Motor neuron (in vitro differentiated cells): ENCODE measurements at regions not wholly inside any gene's neighbourhood (a gene's known extent, or its start where the extent isn't known, plus 50 kb on each side); places are given as distances from the start of the nearest gene placed in this dataset.
"Not testable (repeated sequence)": the region's sequence is repeated elsewhere in the genome, so short reads cannot be mapped to it uniquely, and the experiment has no call there.

ENCODE experiments used
- ATAC-seq, 8 experiments: fragments of 200-7000 bp; cut with Tn5 transposase; replicated peaks in 6 of 8; 2 replicates each; pipeline ENCODE4 v1.8.0; 2021; ENCODE audit warnings: mild to moderate bottlenecking in 8 of 8, moderate library complexity in 8 of 8
- H3K27ac ChIP-seq, 2 donors: fragments of 250-450 bp; sonication (Bioruptor Pico); 2 replicates each; pipeline ENCODE4 v1.9.0; 2021; ENCODE audit warnings: antibody characterized with exemption in 2 of 2, mild to moderate bottlenecking in 2 of 2, moderate library complexity in 1 of 2
- H3K4me1 ChIP-seq, 2 donors: fragments of 250-450 bp; sonication (Bioruptor Pico); replicated peaks in 1 of 2; 2 replicates each; pipeline ENCODE4 v1.6.1; 2021; ENCODE audit warnings: antibody characterized with exemption in 2 of 2, mild to moderate bottlenecking in 2 of 2, moderate library complexity in 1 of 2
- H3K4me3 ChIP-seq, 5 donors: fragments of 250-450 bp; sonication (Bioruptor Pico); 2 replicates each; pipeline ENCODE4 v1.9.0; 2021; ENCODE audit warnings: antibody characterized with exemption in 5 of 5, mild to moderate bottlenecking in 5 of 5, moderate library complexity in 4 of 5
- WGBS, 10 experiments: fragments of 450-650 bp; shearing (Covaris generic); methylation state at CpG; one replicate each; pipeline ENCODE4 v1.0.0; 2022; 5-methylcytosine and 5-hydroxymethylcytosine counted together
- in situ Hi-C, 9 experiments: fragments of 400-800 bp; cut with MboI; loops; one replicate each; pipeline ENCODE4 v1.15.0; 2021; ENCODE audit warnings: low sequenced_read_pairs in 9 of 9, low pct_unique_long_range_greater_than_20kb in 2 of 9; ENCODE audit not compliant: unreplicated experiment in 9 of 9

DNA sequence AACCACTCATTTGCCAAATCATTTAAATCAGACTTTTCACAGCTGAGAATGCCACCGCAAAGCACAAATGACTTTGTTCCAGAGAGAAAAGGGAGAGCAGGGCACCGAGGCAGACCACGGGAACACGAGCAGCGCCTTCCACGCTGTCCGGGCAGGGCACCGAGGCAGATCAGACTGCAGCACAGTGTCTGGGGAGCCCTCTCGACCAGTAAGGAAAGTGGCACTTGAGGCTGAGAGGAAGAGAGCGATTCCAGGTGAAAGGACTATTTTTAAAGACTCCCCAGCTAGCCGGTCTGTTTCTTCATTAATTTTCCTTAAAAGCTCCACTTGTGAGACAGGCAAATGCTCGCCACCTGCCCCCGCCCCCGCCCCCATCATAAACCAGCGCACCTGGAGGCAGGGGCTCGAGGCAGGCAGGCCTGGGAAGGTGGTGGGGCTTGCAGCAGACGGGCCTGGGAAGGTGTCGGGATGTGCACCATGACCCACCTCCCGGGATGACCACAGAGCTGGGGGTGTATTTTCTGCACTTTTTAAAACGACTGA lies 80.9 kb upstream of the CTDP1 start:
- 12 to 80% (median 46%) methylated on average over 1 to 5 of the region's 20 CpGs; no CpG with 5 or more reads in 5 of the 10 experiments for WGBS, 10 experiments
- no peak for ATAC-seq
- Histone ChIP-seq H3K4me1 (no peaks in the 10 kb centered on the region), H3K4me3 (no peak overlapping the region), H3K27ac (no peak overlapping the region)
- in situ Hi-C loops, result no loop called here

DNA sequence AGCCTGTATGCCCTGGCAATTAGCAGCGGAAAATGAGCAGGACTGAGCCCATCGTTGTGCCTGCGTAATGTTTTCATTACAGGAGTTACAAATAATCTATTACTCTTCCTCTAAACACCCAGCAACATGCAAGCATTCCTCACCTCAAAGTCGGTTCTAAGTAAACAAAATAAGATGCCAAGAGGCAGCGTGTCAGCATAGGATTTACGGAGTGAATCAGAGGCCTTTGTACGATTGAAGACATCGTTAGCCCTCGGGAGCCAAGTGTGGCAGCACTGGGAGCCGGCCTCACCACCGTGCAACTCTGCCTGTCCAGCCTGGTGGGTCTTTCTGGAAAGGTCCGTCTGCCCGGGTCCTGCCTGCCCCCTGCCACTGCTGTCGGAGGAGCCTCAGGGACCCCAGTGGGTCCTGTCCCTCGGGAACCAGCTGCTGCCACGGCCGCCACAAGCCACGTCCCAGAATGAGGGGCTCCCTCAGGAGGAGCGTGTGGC lies 80.1 kb upstream of the CTDP1 start:
- 4 to 100% (median 34%) methylated on average over 1 to 9 of the region's 19 CpGs; no CpG with 5 or more reads in 1 of the 10 experiments for whole genome bisulfite sequencing, 10 experiments
- Histone ChIP-seq H3K4me1 (no peaks in the 10 kb centered on the region), H3K4me3 (no peak overlapping the region), H3K27ac (no peak overlapping the region)
- in situ Hi-C loops, result no loop called here
- peak in 3 of 8 experiments; percentile 47 to 90 (median 60) for ATAC-seq

DNA sequence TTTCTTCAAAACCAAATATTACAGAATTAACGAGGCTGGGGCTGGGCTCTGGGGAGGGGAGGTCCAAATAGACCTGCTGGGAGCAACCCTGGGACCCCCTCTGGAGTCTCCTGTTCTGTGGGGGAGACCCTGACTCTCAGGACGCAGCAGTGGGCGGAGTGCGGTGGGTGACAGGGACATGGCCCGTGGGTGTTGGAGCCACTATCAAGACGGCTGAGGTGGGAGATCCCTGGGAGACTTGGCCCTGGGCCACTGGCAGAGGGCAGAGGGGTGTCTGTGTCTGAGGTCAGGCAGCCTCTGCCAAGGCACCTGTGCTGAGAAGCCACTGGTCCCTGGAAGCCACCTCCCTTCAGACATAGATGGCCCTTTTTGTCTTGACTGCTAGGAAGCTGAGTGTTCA lies 79.5 kb upstream of the CTDP1 start:
- in situ Hi-C loops, result no loop called here
- Histone ChIP-seq H3K4me1 (no peaks in the 10 kb centered on the region), H3K27ac (no peak overlapping the region), H3K4me3 (no peak overlapping the region)
- WGBS, 10 experiments, result 0 to 80% (median 33%) methylated on average over 1 of the region's 6 CpGs; no CpG with 5 or more reads in 7 of the 10 experiments
- ATAC-seq, result no peak

- Histone ChIP-seq H3K4me1 (no peaks in the 10 kb centered on the region), H3K4me3 (no peak overlapping the region), H3K27ac (no peak overlapping the region)
- in situ Hi-C loops, result no loop called here
- no peak for ATAC-seq
- no CpG with 5 or more reads among the region's 2 CpGs for WGBS, 10 experiments
Measured at GRCh38 chr18:79600596-79600995, 79.0 kb upstream of the CTDP1 start.

GRCh38 chr18:79601234-79601633 lies 78.4 kb upstream of the CTDP1 start:
- ATAC-seq, result no peak
- in situ Hi-C loops, result no loop called here
- no peak overlapping the region for H3K27ac ChIP-seq
- H3K4me1 ChIP-seq, result no peaks in the 10 kb centered on the region
- 33 to 100% (median 76%) methylated on average over 1 to 8 of the region's 8 CpGs; no CpG with 5 or more reads in 1 of the 10 experiments for WGBS, 10 experiments
- no peak overlapping the region for H3K4me3 ChIP-seq

DNA sequence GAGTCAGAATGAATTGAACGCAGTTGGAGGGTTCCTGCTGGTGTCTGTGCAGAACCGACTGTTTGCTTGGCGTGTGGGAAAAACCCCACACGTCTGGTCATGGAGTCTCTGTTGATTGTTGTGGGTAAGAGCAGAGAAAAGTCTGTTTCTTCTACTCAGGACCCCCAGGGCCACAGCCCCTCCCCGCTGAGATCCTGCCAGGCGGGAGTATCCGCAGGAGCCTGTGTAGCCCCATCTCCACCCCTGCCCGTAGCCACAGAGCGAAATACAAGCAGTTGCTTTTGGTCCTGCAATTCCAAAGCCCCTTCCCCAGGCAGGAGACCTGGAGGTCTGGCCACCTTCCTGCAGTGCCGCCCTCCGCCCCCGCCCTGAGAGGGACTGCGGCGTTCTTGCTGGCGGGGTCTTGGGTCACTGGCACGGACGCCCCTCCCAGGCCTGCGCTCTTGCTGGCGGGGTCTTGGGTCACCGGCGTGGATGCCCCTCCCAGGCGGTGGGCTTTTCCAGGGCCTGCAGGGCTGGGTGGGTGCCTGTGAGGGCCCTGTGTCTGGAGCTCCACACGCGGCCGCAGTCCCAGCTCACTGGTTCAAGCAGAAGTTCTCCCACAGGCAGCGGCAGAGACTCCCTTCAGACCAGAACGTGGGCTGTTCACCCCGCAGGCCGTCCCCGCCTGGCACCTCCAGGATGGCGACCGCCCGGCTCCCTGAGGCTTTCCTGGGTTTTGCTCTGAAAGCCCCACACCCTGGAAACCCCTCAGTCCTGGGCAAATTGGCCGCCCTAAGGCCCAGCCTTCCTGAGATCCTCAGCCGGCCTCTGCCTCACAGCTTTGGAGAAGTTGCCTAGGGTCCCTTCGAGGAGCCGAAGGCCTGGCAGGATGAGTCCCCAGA lies 76.0 kb upstream of the CTDP1 start:
- ATAC-seq, result no peak
- in situ Hi-C loops, result no loop called here
- 77 to 100% (median 79%) methylated on average over 1 to 4 of the region's 37 CpGs; no CpG with 5 or more reads in 7 of the 10 experiments for whole genome bisulfite sequencing, 10 experiments
- Histone ChIP-seq H3K4me1 (peaks cover 7% of the 10 kb centered on the region in 2 donors), H3K4me3 (no peak overlapping the region), H3K27ac (no peak overlapping the region)

DNA sequence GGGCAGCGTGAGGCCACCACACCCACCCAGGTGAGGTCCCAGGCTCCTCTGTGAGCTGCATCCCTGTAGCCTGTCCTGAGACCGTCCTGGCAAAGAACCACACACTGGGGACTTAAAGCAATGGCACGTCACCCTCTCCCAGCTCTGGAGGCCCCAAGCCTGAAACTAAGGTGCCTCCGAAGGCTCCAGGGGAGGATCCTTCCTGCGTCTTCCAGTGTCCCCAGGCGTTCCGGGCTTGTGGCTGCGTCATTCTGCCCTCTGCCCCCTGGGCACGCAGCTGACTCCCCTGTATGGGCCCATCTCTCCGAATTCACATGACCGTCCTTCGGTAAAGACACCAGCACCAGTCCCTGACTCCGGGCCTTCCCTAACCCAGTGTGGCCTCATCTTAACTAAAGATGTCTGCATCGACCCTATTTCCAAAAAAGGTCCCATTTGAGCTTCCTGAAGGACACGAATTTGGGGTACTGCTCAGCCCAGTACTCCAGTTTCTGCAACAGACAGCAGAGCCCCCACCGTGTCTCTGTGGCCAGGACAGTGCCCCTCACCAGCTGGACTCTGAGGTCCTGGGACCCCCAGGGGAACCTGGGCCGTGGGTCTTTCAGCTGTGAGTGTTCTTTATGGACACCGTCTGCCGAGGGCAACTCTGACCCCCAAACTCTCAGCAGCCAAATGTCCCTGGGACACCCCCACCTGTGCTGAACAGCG lies 75.2 kb upstream of the CTDP1 start:
- Histone ChIP-seq H3K4me3 (no peak overlapping the region), H3K4me1 (peaks cover 7 to 10% of the 10 kb centered on the region in 2 donors), H3K27ac (no peak overlapping the region)
- ATAC-seq, result no peak
- in situ Hi-C loops, result no loop called here
- 67 to 100% (median 83%) methylated on average over 1 to 7 of the region's 20 CpGs; no CpG with 5 or more reads in 3 of the 10 experiments for WGBS, 10 experiments

GRCh38 chr18:79604913-79605880 lies 74.4 kb upstream of the CTDP1 start:
- in situ Hi-C loops, result no loop called here
- no peak overlapping the region for H3K4me3 ChIP-seq
- ATAC-seq, result no peak
- H3K4me1 ChIP-seq, result peaks cover 7 to 10% of the 10 kb centered on the region in 2 donors
- no peak overlapping the region for H3K27ac ChIP-seq
- 62 to 100% (median 89%) methylated on average over 2 to 19 of the region's 36 CpGs for WGBS, 10 experiments

GRCh38 chr18:79606071-79606470 lies 73.5 kb upstream of the CTDP1 start:
- ATAC-seq, in situ Hi-C loops, H3K27ac ChIP-seq, H3K4me3 ChIP-seq: not testable (repeated sequence)
- WGBS, 10 experiments, result 44 to 100% (median 95%) methylated on average over 2 to 4 of the region's 13 CpGs; no CpG with 5 or more reads in 6 of the 10 experiments
- peaks cover 7 to 15% of the 10 kb centered on the region in 2 donors for H3K4me1 ChIP-seq

DNA sequence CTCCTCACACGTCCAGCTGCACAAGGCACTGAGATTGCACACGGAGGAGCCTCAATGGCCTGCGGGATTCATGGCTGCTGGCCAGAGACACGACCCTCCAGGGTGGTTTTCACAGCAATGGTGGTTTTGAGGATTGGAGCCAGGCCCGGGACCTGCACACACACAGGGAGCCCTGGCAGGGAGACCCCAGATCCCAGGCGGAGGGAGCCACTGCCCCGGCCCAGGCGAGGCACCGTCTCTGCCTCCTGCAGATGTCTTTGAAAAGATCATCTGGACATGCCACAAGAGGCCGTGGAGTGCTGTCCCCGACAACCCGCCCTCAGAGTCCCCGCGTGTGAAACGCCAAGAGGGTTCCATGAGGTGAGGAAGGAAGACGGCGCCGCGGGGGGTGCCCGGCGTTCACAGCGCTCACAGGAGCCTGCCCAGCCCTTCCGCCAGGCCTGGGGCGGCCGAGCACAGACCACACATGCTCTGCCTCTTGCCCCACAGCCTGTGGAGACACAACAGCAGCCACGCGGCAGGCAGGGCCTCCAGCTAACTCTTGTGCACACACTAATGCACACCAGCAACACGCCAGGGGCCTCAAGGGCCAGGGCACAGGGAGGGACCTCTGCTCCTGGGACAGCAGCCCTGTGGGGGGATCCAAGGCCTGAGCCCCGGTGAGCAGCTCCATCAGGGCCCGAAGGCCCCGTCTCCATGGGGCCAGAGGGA lies 72.8 kb upstream of the CTDP1 start:
- in situ Hi-C loops, result no loop called here
- ATAC-seq, result no peak
- Histone ChIP-seq H3K27ac (no peak overlapping the region), H3K4me1 (peaks cover 7 to 19% of the 10 kb centered on the region in 2 donors), H3K4me3 (no peak overlapping the region)
- WGBS, 10 experiments, result 17 to 93% (median 79%) methylated on average over 1 to 17 of the region's 31 CpGs; no CpG with 5 or more reads in 5 of the 10 experiments

- in situ Hi-C loops, result no loop called here
- Histone ChIP-seq H3K4me3 (no peak overlapping the region), H3K27ac (no peak overlapping the region), H3K4me1 (peaks cover 7 to 19% of the 10 kb centered on the region in 2 donors)
- peak in 4 of 8 experiments; percentile 26 to 79 (median 54) for ATAC-seq
- 57 to 100% (median 76%) methylated on average over 1 to 8 of the region's 25 CpGs; no CpG with 5 or more reads in 6 of the 10 experiments for WGBS, 10 experiments
Measured at GRCh38 chr18:79607361-79607952, 72.1 kb upstream of the CTDP1 start.
